ENCODE measurements at regions not wholly inside any gene's neighbourhood (a gene's known extent, or its start where the extent isn't known, plus 50 kb on each side); places are given as distances from the start of the nearest gene placed in this dataset.

GRCh38 chrX:933611-934010 lies 278.8 kb downstream of the CRLF2 start:
- DNase-seq (ENCODE audit: low read depth in 6 of 9, low spot score in 9 of 9): no peak
- Histone ChIP-seq H3K4me1 (ENCODE audit: control insufficient read depth in 2 of 2, insufficient read depth in 2 of 2, low read length in 2 of 2) (no peaks in the 10 kb centered on the region), H3K27ac (ENCODE audit: low read depth in 1 of 2, low read length in 1 of 2) (no peak overlapping the region), H3K4me3 (ENCODE audit: low read length in 2 of 2) (no peak overlapping the region), H3K9me3 (ENCODE audit: control insufficient read depth in 2 of 2, insufficient read depth in 1 of 2, low read length in 1 of 2) (no peaks in the 10 kb centered on the region), H3K36me3 (ENCODE audit: control insufficient read depth in 2 of 2, insufficient read depth in 2 of 2, low read length in 1 of 2) (no peaks in the 10 kb centered on the region), H3K27me3 (ENCODE audit: control insufficient read depth in 2 of 2, insufficient read depth in 1 of 2, low read length in 1 of 2) (no peaks in the 10 kb centered on the region)
- WGBS: 84% methylated on average over 11 of the region's 11 CpGs

GRCh38 chrX:928606-929005 lies 283.8 kb downstream of the CRLF2 start:
- Histone ChIP-seq H3K4me3 (ENCODE audit: low read length in 2 of 2) (no peak overlapping the region), H3K36me3 (ENCODE audit: control insufficient read depth in 2 of 2, insufficient read depth in 2 of 2, low read length in 1 of 2) (no peaks in the 10 kb centered on the region), H3K9me3 (ENCODE audit: control insufficient read depth in 2 of 2, insufficient read depth in 1 of 2, low read length in 1 of 2) (peaks cover 0 to 1% of the 10 kb centered on the region in 2 donors), H3K27me3 (ENCODE audit: control insufficient read depth in 2 of 2, insufficient read depth in 1 of 2, low read length in 1 of 2) (no peaks in the 10 kb centered on the region), H3K4me1 (ENCODE audit: control insufficient read depth in 2 of 2, insufficient read depth in 2 of 2, low read length in 2 of 2) (no peaks in the 10 kb centered on the region), H3K27ac (ENCODE audit: low read depth in 1 of 2, low read length in 1 of 2) (no peak overlapping the region)
- 53% methylated on average over 4 of the region's 4 CpGs for WGBS
- no peak for DNase-seq (ENCODE audit: low read depth in 6 of 9, low spot score in 9 of 9)

GRCh38 chrX:926991-927390 lies 285.5 kb downstream of the CRLF2 start:
- no peaks in the 10 kb centered on the region for H3K27me3 ChIP-seq (ENCODE audit: control insufficient read depth in 2 of 2, insufficient read depth in 1 of 2, low read length in 1 of 2)
- H3K4me3 ChIP-seq (ENCODE audit: low read length in 2 of 2): no peak overlapping the region
- peaks cover 0 to 1% of the 10 kb centered on the region in 2 donors for H3K9me3 ChIP-seq (ENCODE audit: control insufficient read depth in 2 of 2, insufficient read depth in 1 of 2, low read length in 1 of 2)
- no peak overlapping the region for H3K27ac ChIP-seq (ENCODE audit: low read depth in 1 of 2, low read length in 1 of 2)
- DNase-seq (ENCODE audit: low read depth in 6 of 9, low spot score in 9 of 9): no peak
- H3K4me1 ChIP-seq (ENCODE audit: control insufficient read depth in 2 of 2, insufficient read depth in 2 of 2, low read length in 2 of 2): no peaks in the 10 kb centered on the region
- WGBS: 96% methylated on average over 2 of the region's 2 CpGs
- H3K36me3 ChIP-seq (ENCODE audit: control insufficient read depth in 2 of 2, insufficient read depth in 2 of 2, low read length in 1 of 2): no peaks in the 10 kb centered on the region

- no peaks in the 10 kb centered on the region for H3K4me1 ChIP-seq (ENCODE audit: control insufficient read depth in 2 of 2, insufficient read depth in 2 of 2, low read length in 2 of 2)
- peaks cover 0 to 1% of the 10 kb centered on the region in 2 donors for H3K9me3 ChIP-seq (ENCODE audit: control insufficient read depth in 2 of 2, insufficient read depth in 1 of 2, low read length in 1 of 2)
- no peak overlapping the region for H3K27ac ChIP-seq (ENCODE audit: low read depth in 1 of 2, low read length in 1 of 2)
- 86% methylated on average over 9 of the region's 9 CpGs for WGBS
- H3K27me3 ChIP-seq (ENCODE audit: control insufficient read depth in 2 of 2, insufficient read depth in 1 of 2, low read length in 1 of 2): no peaks in the 10 kb centered on the region
- H3K36me3 ChIP-seq (ENCODE audit: control insufficient read depth in 2 of 2, insufficient read depth in 2 of 2, low read length in 1 of 2): no peaks in the 10 kb centered on the region
- H3K4me3 ChIP-seq (ENCODE audit: low read length in 2 of 2): no peak overlapping the region
- no peak for DNase-seq (ENCODE audit: low read depth in 6 of 9, low spot score in 9 of 9)
These were observed 286.4 kb downstream of the CRLF2 start for GRCh38 chrX:926070-926469.

GRCh38 chrX:925652-926061 lies 286.8 kb downstream of the CRLF2 start:
- DNase-seq (ENCODE audit: low read depth in 6 of 9, low spot score in 9 of 9): no peak
- H3K27me3 ChIP-seq (ENCODE audit: control insufficient read depth in 2 of 2, insufficient read depth in 1 of 2, low read length in 1 of 2): no peaks in the 10 kb centered on the region
- H3K36me3 ChIP-seq (ENCODE audit: control insufficient read depth in 2 of 2, insufficient read depth in 2 of 2, low read length in 1 of 2): no peaks in the 10 kb centered on the region
- no peak overlapping the region for H3K27ac ChIP-seq (ENCODE audit: low read depth in 1 of 2, low read length in 1 of 2)
- H3K4me1 ChIP-seq (ENCODE audit: control insufficient read depth in 2 of 2, insufficient read depth in 2 of 2, low read length in 2 of 2): no peaks in the 10 kb centered on the region
- peaks cover 0 to 1% of the 10 kb centered on the region in 2 donors for H3K9me3 ChIP-seq (ENCODE audit: control insufficient read depth in 2 of 2, insufficient read depth in 1 of 2, low read length in 1 of 2)
- H3K4me3 ChIP-seq (ENCODE audit: low read length in 2 of 2): no peak overlapping the region
- 89% methylated on average over 6 of the region's 6 CpGs for WGBS

- Histone ChIP-seq H3K4me3 (ENCODE audit: low read length in 2 of 2) (no peak overlapping the region), H3K36me3 (ENCODE audit: control insufficient read depth in 2 of 2, insufficient read depth in 2 of 2, low read length in 1 of 2) (no peaks in the 10 kb centered on the region), H3K27ac (ENCODE audit: low read depth in 1 of 2, low read length in 1 of 2) (no peak overlapping the region), H3K4me1 (ENCODE audit: control insufficient read depth in 2 of 2, insufficient read depth in 2 of 2, low read length in 2 of 2) (no peaks in the 10 kb centered on the region), H3K9me3 (ENCODE audit: control insufficient read depth in 2 of 2, insufficient read depth in 1 of 2, low read length in 1 of 2) (peaks cover 0 to 1% of the 10 kb centered on the region in 2 donors), H3K27me3 (ENCODE audit: control insufficient read depth in 2 of 2, insufficient read depth in 1 of 2, low read length in 1 of 2) (no peaks in the 10 kb centered on the region)
- DNase-seq (ENCODE audit: low read depth in 6 of 9, low spot score in 9 of 9): no peak
- 99% methylated on average over 2 of the region's 2 CpGs for WGBS
These were observed 287.4 kb downstream of the CRLF2 start for GRCh38 chrX:925094-925493.

- WGBS: 79% methylated on average over 2 of the region's 2 CpGs
- no peak overlapping the region for H3K27ac ChIP-seq (ENCODE audit: low read depth in 1 of 2, low read length in 1 of 2)
- H3K36me3 ChIP-seq (ENCODE audit: control insufficient read depth in 2 of 2, insufficient read depth in 2 of 2, low read length in 1 of 2): no peaks in the 10 kb centered on the region
- H3K4me1 ChIP-seq (ENCODE audit: control insufficient read depth in 2 of 2, insufficient read depth in 2 of 2, low read length in 2 of 2): no peaks in the 10 kb centered on the region
- no peak for DNase-seq (ENCODE audit: low read depth in 6 of 9, low spot score in 9 of 9)
- no peaks in the 10 kb centered on the region for H3K27me3 ChIP-seq (ENCODE audit: control insufficient read depth in 2 of 2, insufficient read depth in 1 of 2, low read length in 1 of 2)
- H3K4me3 ChIP-seq (ENCODE audit: low read length in 2 of 2): no peak overlapping the region
- H3K9me3 ChIP-seq (ENCODE audit: control insufficient read depth in 2 of 2, insufficient read depth in 1 of 2, low read length in 1 of 2): peaks cover 0 to 1% of the 10 kb centered on the region in 2 donors
These were observed 288.4 kb downstream of the CRLF2 start for GRCh38 chrX:924017-924416.

GRCh38 chrX:920234-920799 lies 289.7 kb downstream of the SHOX start:
- Histone ChIP-seq H3K27ac (ENCODE audit: low read depth in 1 of 2, low read length in 1 of 2) (no peak overlapping the region), H3K9me3 (ENCODE audit: control insufficient read depth in 2 of 2, insufficient read depth in 1 of 2, low read length in 1 of 2) (no peaks in the 10 kb centered on the region), H3K4me1 (ENCODE audit: control insufficient read depth in 2 of 2, insufficient read depth in 2 of 2, low read length in 2 of 2) (no peaks in the 10 kb centered on the region), H3K27me3 (ENCODE audit: control insufficient read depth in 2 of 2, insufficient read depth in 1 of 2, low read length in 1 of 2) (no peaks in the 10 kb centered on the region), H3K36me3 (ENCODE audit: control insufficient read depth in 2 of 2, insufficient read depth in 2 of 2, low read length in 1 of 2) (no peaks in the 10 kb centered on the region), H3K4me3 (ENCODE audit: low read length in 2 of 2) (no peak overlapping the region)
- 51% methylated on average over 25 of the region's 25 CpGs for WGBS
- no peak for DNase-seq (ENCODE audit: low read depth in 6 of 9, low spot score in 9 of 9)

GRCh38 chrX:916230-916599 lies 285.6 kb downstream of the SHOX start:
- Histone ChIP-seq H3K9me3 (ENCODE audit: control insufficient read depth in 2 of 2, insufficient read depth in 1 of 2, low read length in 1 of 2) (no peaks in the 10 kb centered on the region), H3K4me3 (ENCODE audit: low read length in 2 of 2) (no peak overlapping the region), H3K4me1 (ENCODE audit: control insufficient read depth in 2 of 2, insufficient read depth in 2 of 2, low read length in 2 of 2) (no peaks in the 10 kb centered on the region), H3K27ac (ENCODE audit: low read depth in 1 of 2, low read length in 1 of 2) (no peak overlapping the region), H3K27me3 (ENCODE audit: control insufficient read depth in 2 of 2, insufficient read depth in 1 of 2, low read length in 1 of 2) (no peaks in the 10 kb centered on the region), H3K36me3 (ENCODE audit: control insufficient read depth in 2 of 2, insufficient read depth in 2 of 2, low read length in 1 of 2) (no peaks in the 10 kb centered on the region)
- DNase-seq (ENCODE audit: low read depth in 6 of 9, low spot score in 9 of 9): no peak
- 94% methylated on average over 9 of the region's 9 CpGs for WGBS

All from thymus (tissue), 11 donors.